ENCODE measurements at regions not wholly inside any gene's neighbourhood (a gene's known extent, or its start where the extent isn't known, plus 50 kb on each side); places are given as distances from the start of the nearest gene placed in this dataset.

GRCh38 chr18:53715243-53715853 lies 509.1 kb downstream of the MBD2 start:
- TF ChIP-seq CTCF (IDR thresholded peaks at IDR 0.05) (no peak), EZH2 (IDR thresholded peaks at IDR 0.05; ENCODE audit: borderline replicate concordance, insufficient read depth, low read depth, low read length, poor library complexity, severe bottlenecking) (no peak)

Data from B cell (primary cell).